ENCODE measurements at regions not wholly inside any gene's neighbourhood (a gene's known extent, or its start where the extent isn't known, plus 50 kb on each side); places are given as distances from the start of the nearest gene placed in this dataset.

DNA sequence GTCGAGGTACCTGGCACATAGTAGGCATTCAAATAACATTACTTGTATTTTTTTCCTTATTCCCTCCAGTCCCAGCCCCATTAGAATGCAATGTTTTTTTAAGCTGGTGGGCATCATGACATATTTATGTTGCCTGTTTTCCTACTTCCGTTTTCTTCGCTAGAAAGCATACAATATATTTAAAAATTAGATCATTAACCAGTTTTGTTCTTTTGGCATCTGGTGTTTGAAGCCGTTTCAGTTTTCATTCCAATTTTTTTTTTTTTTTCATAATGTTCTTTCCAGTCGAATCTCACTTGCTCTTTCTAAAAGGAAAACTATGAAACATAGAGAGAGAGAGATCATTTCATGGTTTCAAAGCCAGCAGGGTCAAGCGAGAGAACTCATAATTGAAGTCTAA lies 228.3 kb upstream of the C9orf72 start:
- no peaks in the 10 kb centered on the region for H3K27me3 Mint-ChIP-seq (ENCODE audit: insufficient read depth)
- no peaks in the 10 kb centered on the region for H3K4me1 ChIP-seq (ENCODE audit: control insufficient read depth, insufficient read depth, low read length)
- DNase-seq: no peak
- no peak overlapping the region for H3K4me3 Mint-ChIP-seq
- no peaks in the 10 kb centered on the region for H3K27me3 ChIP-seq (ENCODE audit: control insufficient read depth, insufficient read depth, low read length, poor library complexity, severe bottlenecking)
- H3K36me3 Mint-ChIP-seq (ENCODE audit: low read depth): no peaks in the 10 kb centered on the region
- H3K9me3 Mint-ChIP-seq: no peaks in the 10 kb centered on the region
- no peaks in the 10 kb centered on the region for H3K4me1 Mint-ChIP-seq
- no peak overlapping the region for H3K9ac ChIP-seq (ENCODE audit: extremely low read depth, low read length, poor library complexity, severe bottlenecking)
- no peaks in the 10 kb centered on the region for H3K36me3 ChIP-seq (ENCODE audit: control insufficient read depth, insufficient read depth, low read length)
- H3K4me3 ChIP-seq (ENCODE audit: low read length): no peak overlapping the region
- WGBS, 2 experiments (ENCODE audit: insufficient coverage in 1 of 2, insufficient read length in 1 of 2): 80 to 89% methylated on average over 2 to 6 of the region's 6 CpGs
- no peak overlapping the region for H3K27ac Mint-ChIP-seq
- TF ChIP-seq, protein P1, sequence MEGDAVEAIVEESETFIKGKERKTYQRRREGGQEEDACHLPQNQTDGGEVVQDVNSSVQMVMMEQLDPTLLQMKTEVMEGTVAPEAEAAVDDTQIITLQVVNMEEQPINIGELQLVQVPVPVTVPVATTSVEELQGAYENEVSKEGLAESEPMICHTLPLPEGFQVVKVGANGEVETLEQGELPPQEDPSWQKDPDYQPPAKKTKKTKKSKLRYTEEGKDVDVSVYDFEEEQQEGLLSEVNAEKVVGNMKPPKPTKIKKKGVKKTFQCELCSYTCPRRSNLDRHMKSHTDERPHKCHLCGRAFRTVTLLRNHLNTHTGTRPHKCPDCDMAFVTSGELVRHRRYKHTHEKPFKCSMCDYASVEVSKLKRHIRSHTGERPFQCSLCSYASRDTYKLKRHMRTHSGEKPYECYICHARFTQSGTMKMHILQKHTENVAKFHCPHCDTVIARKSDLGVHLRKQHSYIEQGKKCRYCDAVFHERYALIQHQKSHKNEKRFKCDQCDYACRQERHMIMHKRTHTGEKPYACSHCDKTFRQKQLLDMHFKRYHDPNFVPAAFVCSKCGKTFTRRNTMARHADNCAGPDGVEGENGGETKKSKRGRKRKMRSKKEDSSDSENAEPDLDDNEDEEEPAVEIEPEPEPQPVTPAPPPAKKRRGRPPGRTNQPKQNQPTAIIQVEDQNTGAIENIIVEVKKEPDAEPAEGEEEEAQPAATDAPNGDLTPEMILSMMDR (conservative IDR thresholded peaks at IDR 0.05): no peak
- no peaks in the 10 kb centered on the region for H3K9me3 ChIP-seq (ENCODE audit: control insufficient read depth, low read length)
- no peak overlapping the region for H3K27ac ChIP-seq (ENCODE audit: low read depth, low read length)

DNA sequence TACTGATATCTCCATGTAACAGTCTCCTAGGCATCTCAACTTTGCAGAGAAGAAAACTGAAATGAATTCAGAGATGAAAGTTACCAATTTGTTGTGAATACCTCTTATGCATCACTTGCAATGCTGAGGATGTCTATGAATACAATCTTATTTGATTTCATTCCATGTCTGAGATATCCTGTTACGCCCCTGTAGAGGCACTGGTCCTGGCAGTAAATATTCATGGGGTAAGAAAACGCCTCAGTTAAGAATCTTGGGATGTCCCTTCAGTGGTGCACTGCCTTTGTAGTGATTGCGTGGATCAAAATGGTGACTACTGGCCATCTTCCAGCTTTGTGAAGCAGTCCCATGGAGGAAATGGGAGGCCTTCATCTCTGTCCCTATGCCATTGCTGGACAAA lies 229.1 kb upstream of the C9orf72 start:
- Mint-ChIP-seq H3K27ac (no peak overlapping the region), H3K4me3 (no peak overlapping the region), H3K27me3 (ENCODE audit: insufficient read depth) (no peaks in the 10 kb centered on the region), H3K4me1 (no peaks in the 10 kb centered on the region), H3K9me3 (no peaks in the 10 kb centered on the region), H3K36me3 (ENCODE audit: low read depth) (no peaks in the 10 kb centered on the region)
- no peak overlapping the region for H3K27ac ChIP-seq (ENCODE audit: low read depth, low read length)
- no peak overlapping the region for H3K4me3 ChIP-seq (ENCODE audit: low read length)
- no peaks in the 10 kb centered on the region for H3K9me3 ChIP-seq (ENCODE audit: control insufficient read depth, low read length)
- DNase-seq: no peak
- no peaks in the 10 kb centered on the region for H3K27me3 ChIP-seq (ENCODE audit: control insufficient read depth, insufficient read depth, low read length, poor library complexity, severe bottlenecking)
- H3K4me1 ChIP-seq (ENCODE audit: control insufficient read depth, insufficient read depth, low read length): no peaks in the 10 kb centered on the region
- WGBS, 2 experiments (ENCODE audit: insufficient coverage in 1 of 2, insufficient read length in 1 of 2): 90 to 93% methylated on average over 3 of the region's 3 CpGs
- TF ChIP-seq, protein P1 (conservative IDR thresholded peaks at IDR 0.05): no peak
- no peak overlapping the region for H3K9ac ChIP-seq (ENCODE audit: extremely low read depth, low read length, poor library complexity, severe bottlenecking)
- no peaks in the 10 kb centered on the region for H3K36me3 ChIP-seq (ENCODE audit: control insufficient read depth, insufficient read depth, low read length)

DNA sequence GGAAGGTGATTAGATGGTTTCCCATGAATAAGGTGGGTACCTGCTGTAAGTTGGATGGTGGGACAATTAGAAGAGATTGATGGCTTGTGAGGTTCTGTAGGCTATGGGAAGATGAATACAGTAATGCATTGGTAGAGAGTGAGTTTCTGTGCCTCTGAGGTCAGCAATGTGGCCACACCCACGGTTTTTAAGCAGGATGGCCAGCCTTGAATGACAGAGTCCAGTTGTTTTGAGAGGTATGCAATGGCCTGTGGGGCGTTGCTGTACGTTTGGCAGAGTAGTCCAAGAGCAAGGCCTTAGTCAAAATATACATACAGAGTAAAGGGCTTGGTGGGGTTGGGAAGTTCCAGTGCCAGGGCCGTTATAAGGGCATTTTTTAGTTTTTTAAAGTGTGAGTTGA lies 235.6 kb upstream of the C9orf72 start:
- Histone ChIP-seq H3K9ac (ENCODE audit: extremely low read depth, low read length, poor library complexity, severe bottlenecking) (no peak overlapping the region), H3K9me3 (ENCODE audit: control insufficient read depth, low read length) (no peaks in the 10 kb centered on the region), H3K36me3 (ENCODE audit: control insufficient read depth, insufficient read depth, low read length) (no peaks in the 10 kb centered on the region), H3K4me3 (ENCODE audit: low read length) (no peak overlapping the region), H3K4me1 (ENCODE audit: control insufficient read depth, insufficient read depth, low read length) (no peaks in the 10 kb centered on the region), H3K27ac (ENCODE audit: low read depth, low read length) (no peak overlapping the region), H3K27me3 (ENCODE audit: control insufficient read depth, insufficient read depth, low read length, poor library complexity, severe bottlenecking) (no peaks in the 10 kb centered on the region)
- H3K27ac Mint-ChIP-seq: no peak overlapping the region
- TF ChIP-seq, protein P1 (conservative IDR thresholded peaks at IDR 0.05): no peak
- H3K4me3 Mint-ChIP-seq: no peak overlapping the region
- H3K27me3 Mint-ChIP-seq (ENCODE audit: insufficient read depth): no peaks in the 10 kb centered on the region
- 87 to 95% methylated on average over 4 of the region's 4 CpGs for whole genome bisulfite sequencing, 2 experiments (ENCODE audit: insufficient coverage in 1 of 2, insufficient read length in 1 of 2)
- no peaks in the 10 kb centered on the region for H3K9me3 Mint-ChIP-seq
- no peaks in the 10 kb centered on the region for H3K4me1 Mint-ChIP-seq
- H3K36me3 Mint-ChIP-seq (ENCODE audit: low read depth): no peaks in the 10 kb centered on the region
- no peak for DNase-seq
